HepG2 (cell line): ENCODE measurements at regions not wholly inside any gene's neighbourhood (a gene's known extent, or its start where the extent isn't known, plus 50 kb on each side); places are given as distances from the start of the nearest gene placed in this dataset.

Experiments used
- ATAC-seq: fragments of 200-7000 bp; cut with Tn5 transposase; 3 replicates; pipeline ENCODE4 v1.9.1; 2020; ENCODE audit warnings: mild to moderate bottlenecking, moderate library complexity
- BruUV-seq: library from RNA; stranded (reverse); fragments of 400-500 nt; replicated peaks from 2 replicates; lab custom pipeline; 2021; lab: Mats Ljungman, UMichigan
- CTCF ChIA-PET: fragments of 300-600 bp; formaldehyde crosslinking; extraction: SDS; loops from one replicate; lab custom pipeline; 2021; ENCODE audit warnings: low total read pairs, inconsistent platforms, low intra/inter-chr PET ratio; lab: Yijun Ruan, JAX
- POLR2A ChIA-PET: fragments of 350-600 bp; sonication (Branson Sonifier 250); formaldehyde crosslinking; loops from one replicate; lab custom pipeline; 2020; ENCODE audit warnings: antibody characterized with exemption, inconsistent platforms; lab: Yijun Ruan, JAX
- DNase-seq: peaks from one replicate; pipeline ENCODE4 v3.0.0-alpha.2; 2015; ENCODE audit warnings: low spot score
- FAIRE-seq: peaks from 3 replicates; lab custom pipeline; 2011; peaks lifted over from hg19 to GRCh38; lab: Jason Lieb, UNC
- H2AFZ ChIP-seq: one replicate; pipeline ENCODE4 v1.6.1; 2011; ENCODE audit warnings: low read length, inconsistent platforms
- H3K27ac ChIP-seq: fragments of 300-600 bp; 3 replicates; pipeline ENCODE4 v1.8.0; 2011; ENCODE audit warnings: mixed run types, mild to moderate bottlenecking, mixed read lengths, low read length, inconsistent platforms; ENCODE audit not compliant: insufficient read depth; ENCODE audit errors: extremely low read length
- H3K27me3 ChIP-seq, 2 experiments: fragments of 200-600 bp in 1 of 2; 2 replicates in 1 of 2; 3 replicates in 1 of 2; pipeline versions ENCODE4 v1.6.0 to v1.8.0; 2011; ENCODE audit warnings: low read length in 2 of 2, mild to moderate bottlenecking in 2 of 2, moderate library complexity in 2 of 2, inconsistent platforms in 1 of 2; ENCODE audit not compliant: insufficient read depth in 2 of 2, control insufficient read depth in 1 of 2
- H3K36me3 ChIP-seq, 2 experiments: fragments of 200-600 bp in 1 of 2; replicated peaks in 1 of 2; 2 replicates in 1 of 2; 3 replicates in 1 of 2; pipeline versions ENCODE4 v1.5.1 to v1.8.0; 2011; ENCODE audit warnings: low read length in 2 of 2, inconsistent platforms in 1 of 2; ENCODE audit not compliant: insufficient read depth in 2 of 2, control insufficient read depth in 1 of 2
- H3K4me1 ChIP-seq: 2 replicates; pipeline ENCODE4 v1.5.1; 2012; ENCODE audit warnings: low read length, inconsistent platforms; ENCODE audit not compliant: insufficient read depth
- H3K4me2 ChIP-seq: 2 replicates; pipeline ENCODE4 v1.6.0; 2011; ENCODE audit warnings: low read depth, low read length, inconsistent platforms
- H3K4me3 ChIP-seq, 3 experiments: fragments of 200-600 bp in 1 of 3; sonication (generic), shearing (Covaris generic) in 1 of 3; replicated peaks in 1 of 3; 2 replicates each; pipeline ENCODE4 v1.5.1; 2011 to 2016; ENCODE audit warnings: low read length in 3 of 3, inconsistent platforms in 2 of 3, low read depth in 2 of 3, mild to moderate bottlenecking in 2 of 3, control low read depth in 1 of 3, mixed read lengths in 1 of 3; ENCODE audit not compliant: insufficient read depth in 1 of 3
- H3K79me2 ChIP-seq: one replicate; pipeline ENCODE4 v1.6.1; 2011; ENCODE audit warnings: low read length, inconsistent platforms; ENCODE audit not compliant: insufficient read depth
- H3K9ac ChIP-seq: 2 replicates; pipeline ENCODE4 v1.6.0; 2011; ENCODE audit warnings: mild to moderate bottlenecking, low read depth, low read length, inconsistent platforms; ENCODE audit not compliant: insufficient read depth
- H3K9me3 ChIP-seq: 2 replicates; pipeline ENCODE4 v1.5.1; 2012; ENCODE audit warnings: mild to moderate bottlenecking, low read length
- H4K20me1 ChIP-seq: 2 replicates; pipeline ENCODE4 v1.6.0; 2011; ENCODE audit warnings: inconsistent platforms, mild to moderate bottlenecking, low read length, moderate library complexity; ENCODE audit not compliant: insufficient read depth
- TCF12 ChIP-seq, 2 experiments: fragments of 450-650 bp in 1 of 2; sonication (generic) in 1 of 2; formaldehyde crosslinking in 1 of 2; IDR thresholded peaks; 2 replicates each; pipeline versions ENCODE4 v1.6.1 to v1.8.0; 2017 to 2022; ENCODE audit warnings: antibody characterized with exemption in 1 of 2, mild to moderate bottlenecking in 1 of 2, missing genetic modification reagents in 1 of 2, moderate library complexity in 1 of 2
- ZNF629 ChIP-seq: sonication (generic); formaldehyde crosslinking; conservative IDR thresholded peaks from 2 replicates; pipeline ENCODE4 v1.5.0; 2020; ENCODE audit warnings: missing genetic modification reagents
- WGBS: methylation state at CpG from one replicate; pipeline ENCODE4 v1.1.6; 2017; ENCODE audit warnings: low lambda C conversion rate; 5-methylcytosine and 5-hydroxymethylcytosine counted together
- in situ Hi-C: cut with HindIII; loops from 2 replicates; pipeline ENCODE4 v1.10.0; 2017; ENCODE audit warnings: low pct_unique_long_range_greater_than_20kb; ENCODE audit not compliant: extremely low pct_ligation_motif_present
- intact Hi-C: fragments of 100-400 bp; cut with micrococcal nuclease; formaldehyde crosslinking; loops from one replicate; pipeline ENCODE4 v1.10.0; 2022; ENCODE audit not compliant: unreplicated experiment
- TF ChIP-seq, protein P1 (sequence below): sonication (generic); formaldehyde crosslinking; IDR thresholded peaks from 2 replicates; pipeline ENCODE4 v1.4.0; 2020; ENCODE audit warnings: low read depth, missing genetic modification reagents

DNA sequence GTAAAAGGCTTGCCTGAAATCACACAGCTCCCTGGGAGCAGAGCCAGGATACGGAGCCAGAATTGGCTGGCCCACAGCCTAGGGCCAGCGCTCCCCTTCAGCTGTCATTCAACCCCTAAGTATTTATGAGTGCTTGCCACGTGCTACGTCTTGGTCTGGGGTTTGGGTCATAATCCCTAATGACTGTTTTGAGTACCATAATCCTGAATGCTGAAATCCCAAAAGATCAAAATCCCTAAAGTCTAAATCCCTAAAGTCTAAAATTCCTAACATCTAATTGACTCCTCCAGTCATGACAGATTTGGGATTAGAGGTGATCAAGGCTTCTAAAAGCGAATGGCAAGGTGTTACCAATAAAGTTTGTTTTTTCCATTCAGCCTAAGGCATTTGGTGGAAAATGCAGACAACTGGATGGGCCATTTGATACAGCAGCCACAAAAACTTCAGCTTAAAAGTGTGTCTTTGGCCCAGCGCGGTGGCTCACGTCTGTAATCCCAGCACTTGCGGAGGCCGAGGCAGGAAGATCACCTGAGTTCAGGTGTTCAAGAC lies 59.8 kb upstream of the PRR5 start:
- WGBS: 91% methylated on average over 10 of the region's 10 CpGs
- Histone ChIP-seq H3K9ac (no peak overlapping the region), H3K27me3 (peaks cover 0 to 6% of the 10 kb centered on the region in 2 experiments; a peak in 1 of 5 replicates), H2AFZ (no peak overlapping the region), H3K27ac (no peak overlapping the region), H3K9me3 (no peaks in the 10 kb centered on the region), H3K36me3 (no peaks in the 10 kb centered on the region), H4K20me1 (no peaks in the 10 kb centered on the region), H3K4me3 (no peak overlapping the region), H3K4me1 (peaks cover 24% of the 10 kb centered on the region), H3K4me2 (no peak overlapping the region)
- no TSS peak for BruUV-seq
- ChIA-PET POLR2A (no interaction called here), CTCF (no interaction called here)
- intact Hi-C loops (no loop called here), in situ Hi-C loops (loop anchor here (25.0 kb wide), 1 partner anchor 755 kb away; the partner anchor contains the start of gene PNPLA5)
- FAIRE-seq (no peak), ATAC-seq (no peak)
- TF ChIP-seq, protein P1, sequence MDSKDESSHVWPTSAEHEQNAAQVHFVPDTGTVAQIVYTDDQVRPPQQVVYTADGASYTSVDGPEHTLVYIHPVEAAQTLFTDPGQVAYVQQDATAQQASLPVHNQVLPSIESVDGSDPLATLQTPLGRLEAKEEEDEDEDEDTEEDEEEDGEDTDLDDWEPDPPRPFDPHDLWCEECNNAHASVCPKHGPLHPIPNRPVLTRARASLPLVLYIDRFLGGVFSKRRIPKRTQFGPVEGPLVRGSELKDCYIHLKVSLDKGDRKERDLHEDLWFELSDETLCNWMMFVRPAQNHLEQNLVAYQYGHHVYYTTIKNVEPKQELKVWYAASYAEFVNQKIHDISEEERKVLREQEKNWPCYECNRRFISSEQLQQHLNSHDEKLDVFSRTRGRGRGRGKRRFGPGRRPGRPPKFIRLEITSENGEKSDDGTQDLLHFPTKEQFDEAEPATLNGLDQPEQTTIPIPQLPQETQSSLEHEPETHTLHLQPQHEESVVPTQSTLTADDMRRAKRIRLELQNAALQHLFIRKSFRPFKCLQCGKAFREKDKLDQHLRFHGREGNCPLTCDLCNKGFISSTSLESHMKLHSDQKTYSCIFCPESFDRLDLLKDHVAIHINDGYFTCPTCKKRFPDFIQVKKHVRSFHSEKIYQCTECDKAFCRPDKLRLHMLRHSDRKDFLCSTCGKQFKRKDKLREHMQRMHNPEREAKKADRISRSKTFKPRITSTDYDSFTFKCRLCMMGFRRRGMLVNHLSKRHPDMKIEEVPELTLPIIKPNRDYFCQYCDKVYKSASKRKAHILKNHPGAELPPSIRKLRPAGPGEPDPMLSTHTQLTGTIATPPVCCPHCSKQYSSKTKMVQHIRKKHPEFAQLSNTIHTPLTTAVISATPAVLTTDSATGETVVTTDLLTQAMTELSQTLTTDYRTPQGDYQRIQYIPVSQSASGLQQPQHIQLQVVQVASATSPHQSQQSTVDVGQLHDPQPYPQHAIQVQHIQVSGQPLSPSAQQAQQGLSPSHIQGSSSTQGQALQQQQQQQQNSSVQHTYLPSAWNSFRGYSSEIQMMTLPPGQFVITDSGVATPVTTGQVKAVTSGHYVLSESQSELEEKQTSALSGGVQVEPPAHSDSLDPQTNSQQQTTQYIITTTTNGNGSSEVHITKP: no peak
- TF ChIP-seq TCF12 (IDR thresholded peaks at IDR 0.05): no peak
- no peak for TF ChIP-seq TCF12 (CRISPR knock-in tag; IDR thresholded peaks at IDR 0.05)
- 0 out of 2 replicates have a peak, but pooled peaks have one; percentile 18 for TF ChIP-seq ZNF629 (CRISPR knock-in tag)
- TF ChIP-seq, all 625 proteins: peak for 1
- H3K79me2 ChIP-seq: no peaks in the 10 kb centered on the region
- no peak for DNase-seq
